SK-N-MC (cell line): ENCODE measurements at regions not wholly inside any gene's neighbourhood (a gene's known extent, or its start where the extent isn't known, plus 50 kb on each side); places are given as distances from the start of the nearest gene placed in this dataset.

Experiments
- EZH2 ChIP-seq: fragments of 200-600 bp; sonication (generic); IDR thresholded peaks from one replicate; pipeline ENCODE4 v1.6.1; 2017; ENCODE audit warnings: antibody characterized with exemption
- POLR2AphosphoS5 ChIP-seq: IDR thresholded peaks from 2 replicates; pipeline ENCODE4 v1.6.1; 2012; ENCODE audit warnings: mild to moderate bottlenecking, low read depth, low read length, borderline replicate concordance

- TF ChIP-seq EZH2 (no peak), POLR2AphosphoS5 (no peak)
Measured at GRCh38 chr3:67118635-67119034, 120.5 kb downstream of the KBTBD8 start.
